AG04450 (cell line): ENCODE measurements at regions not wholly inside any gene's neighbourhood (a gene's known extent, or its start where the extent isn't known, plus 50 kb on each side); places are given as distances from the start of the nearest gene placed in this dataset.
"Not testable (repeated sequence)": the region's sequence is repeated elsewhere in the genome, so short reads cannot be mapped to it uniquely, and the experiment has no call there.

ENCODE experiments used
- CTCF ChIA-PET: fragments of 300-600, 350-600 bp; formaldehyde crosslinking; extraction: SDS; loops from one replicate; lab custom pipeline; 2022; ENCODE audit warnings: antibody characterized with exemption, inconsistent platforms; lab: Charles Lee
- POLR2A ChIA-PET: fragments of 350-600 bp; formaldehyde crosslinking; extraction: SDS; loops from one replicate; lab custom pipeline; 2021; ENCODE audit warnings: antibody characterized with exemption, inconsistent platforms; lab: Yijun Ruan, JAX
- DNase-seq: peaks from one replicate; pipeline ENCODE4 v3.0.0-alpha.2; 2011; ENCODE audit warnings: low read depth, low spot score
- H3K27ac ChIP-seq: one replicate; pipeline ENCODE4 v1.5.1; 2012; ENCODE audit warnings: low read depth, low read length, control low read depth
- H3K27me3 ChIP-seq: one replicate; pipeline ENCODE4 v1.6.0; 2012; ENCODE audit warnings: low read length; ENCODE audit not compliant: control insufficient read depth, insufficient read depth
- H3K4me3 ChIP-seq: 2 replicates; pipeline ENCODE4 v1.5.1; 2011; ENCODE audit warnings: mild to moderate bottlenecking, low read depth, low read length, control low read depth
- H3K9me3 ChIP-seq: 2 replicates; pipeline ENCODE4 v1.5.1; 2012; ENCODE audit warnings: low read length; ENCODE audit not compliant: control insufficient read depth, insufficient read depth
- TF ChIP-seq, protein P1 (sequence below): IDR thresholded peaks from 2 replicates; pipeline ENCODE4 v1.5.1; 2011; ENCODE audit warnings: low read depth, low read length, control low read depth, inconsistent platforms

DNA sequence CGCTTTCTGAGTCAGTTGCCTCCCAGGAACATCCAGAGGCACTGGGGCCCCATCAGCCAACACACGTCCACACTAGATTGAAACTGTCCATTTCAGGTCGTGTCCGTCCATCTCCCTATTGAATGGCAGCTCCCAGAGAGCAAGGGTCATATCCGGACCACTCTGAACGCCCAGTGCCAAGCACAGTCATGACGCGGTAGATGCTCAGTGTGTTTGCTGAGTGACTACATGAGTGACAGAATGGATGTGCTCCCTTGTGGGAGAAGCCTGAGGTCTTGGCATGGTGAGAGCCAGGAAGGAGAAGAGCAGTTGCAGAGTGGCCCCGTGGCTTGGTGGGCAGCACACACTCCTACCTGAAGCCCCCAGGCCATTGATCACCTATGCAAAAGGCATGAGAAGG lies 92.5 kb upstream of the CUX1 start:
- CTCF ChIA-PET = no interaction called here
- no peak overlapping the region for H3K27ac ChIP-seq
- H3K9me3 ChIP-seq = peaks cover 9% of the 10 kb centered on the region
- POLR2A ChIA-PET = no interaction called here
- peaks cover 10% of the 10 kb centered on the region for H3K27me3 ChIP-seq
- TF ChIP-seq, protein P1, sequence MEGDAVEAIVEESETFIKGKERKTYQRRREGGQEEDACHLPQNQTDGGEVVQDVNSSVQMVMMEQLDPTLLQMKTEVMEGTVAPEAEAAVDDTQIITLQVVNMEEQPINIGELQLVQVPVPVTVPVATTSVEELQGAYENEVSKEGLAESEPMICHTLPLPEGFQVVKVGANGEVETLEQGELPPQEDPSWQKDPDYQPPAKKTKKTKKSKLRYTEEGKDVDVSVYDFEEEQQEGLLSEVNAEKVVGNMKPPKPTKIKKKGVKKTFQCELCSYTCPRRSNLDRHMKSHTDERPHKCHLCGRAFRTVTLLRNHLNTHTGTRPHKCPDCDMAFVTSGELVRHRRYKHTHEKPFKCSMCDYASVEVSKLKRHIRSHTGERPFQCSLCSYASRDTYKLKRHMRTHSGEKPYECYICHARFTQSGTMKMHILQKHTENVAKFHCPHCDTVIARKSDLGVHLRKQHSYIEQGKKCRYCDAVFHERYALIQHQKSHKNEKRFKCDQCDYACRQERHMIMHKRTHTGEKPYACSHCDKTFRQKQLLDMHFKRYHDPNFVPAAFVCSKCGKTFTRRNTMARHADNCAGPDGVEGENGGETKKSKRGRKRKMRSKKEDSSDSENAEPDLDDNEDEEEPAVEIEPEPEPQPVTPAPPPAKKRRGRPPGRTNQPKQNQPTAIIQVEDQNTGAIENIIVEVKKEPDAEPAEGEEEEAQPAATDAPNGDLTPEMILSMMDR = no peak
- H3K4me3 ChIP-seq = no peak overlapping the region
- DNase-seq = no peak

DNA sequence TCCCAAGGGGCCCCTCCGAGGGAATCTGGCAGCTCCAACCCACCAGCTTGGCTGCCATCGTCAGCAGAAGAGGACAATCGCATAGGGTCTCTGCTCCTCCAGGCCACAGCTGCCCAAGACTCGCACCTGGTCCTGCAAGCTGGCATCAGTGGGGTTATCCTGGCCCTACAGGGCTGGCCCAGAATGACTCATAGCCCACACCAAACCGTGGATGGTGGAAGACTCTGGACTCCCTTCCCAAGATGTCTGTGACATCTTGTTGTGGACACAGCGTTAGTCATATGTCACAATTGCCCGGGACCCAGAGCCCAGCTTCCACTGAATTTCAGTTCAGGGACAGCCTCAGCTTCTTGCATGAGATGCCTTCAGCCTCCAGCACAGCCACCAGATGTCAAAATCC lies 91.5 kb upstream of the CUX1 start:
- Histone ChIP-seq H3K9me3 (peaks cover 9% of the 10 kb centered on the region), H3K27ac (no peak overlapping the region), H3K4me3 (no peak overlapping the region), H3K27me3 (peaks cover 10% of the 10 kb centered on the region)
- DNase-seq = no peak
- POLR2A ChIA-PET = no interaction called here
- CTCF ChIA-PET = no interaction called here
- TF ChIP-seq, protein P1 = no peak

DNA sequence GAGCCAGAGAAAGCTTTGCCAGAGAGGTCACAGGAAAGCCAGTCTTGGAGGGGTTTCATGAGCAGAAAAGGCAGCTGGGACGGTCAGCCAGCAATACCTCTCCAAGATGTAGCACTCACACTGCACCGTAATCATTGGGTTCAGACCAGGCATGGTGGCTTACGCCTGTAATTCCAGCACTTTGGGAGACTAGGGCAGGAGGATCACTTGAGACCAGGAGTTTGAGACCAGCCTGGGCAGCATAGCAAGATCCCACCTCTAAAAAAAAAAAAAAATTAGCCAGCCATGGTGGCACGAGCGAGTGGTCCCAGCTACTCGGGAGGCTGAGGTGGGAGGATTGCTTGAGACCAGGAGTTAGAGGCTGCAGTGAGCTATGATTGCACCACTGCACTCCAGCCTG lies 90.2 kb upstream of the CUX1 start:
- ChIA-PET CTCF (no interaction called here), POLR2A (no interaction called here)
- H3K9me3 ChIP-seq = peaks cover 9% of the 10 kb centered on the region
- TF ChIP-seq, protein P1 = no peak
- DNase-seq = no peak
- no peak overlapping the region for H3K27ac ChIP-seq
- no peak overlapping the region for H3K4me3 ChIP-seq
- H3K27me3 ChIP-seq = peaks cover 13% of the 10 kb centered on the region

DNA sequence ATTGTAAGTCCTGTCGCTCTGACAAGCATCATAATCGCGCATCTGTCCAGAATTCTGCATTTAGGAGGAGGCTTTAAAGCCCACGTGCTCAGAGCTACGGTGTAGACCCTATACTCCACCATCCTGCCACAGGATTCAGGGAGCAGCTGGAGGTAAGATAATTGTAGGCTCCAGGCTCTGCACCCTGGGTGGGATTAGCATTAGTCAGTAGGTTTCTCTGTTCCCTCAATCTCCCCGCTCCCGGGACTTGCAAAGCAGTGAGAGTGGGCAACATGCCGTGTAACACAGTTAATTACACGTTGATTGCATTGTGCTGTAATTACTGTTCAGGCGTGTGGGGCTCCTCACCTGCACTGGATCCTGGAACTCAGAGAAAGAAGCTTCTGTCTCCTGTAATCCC lies 89.3 kb upstream of the CUX1 start:
- H3K4me3 ChIP-seq = no peak overlapping the region
- POLR2A ChIA-PET = no interaction called here
- H3K27me3 ChIP-seq = peaks cover 4% of the 10 kb centered on the region
- H3K9me3 ChIP-seq = peaks cover 8% of the 10 kb centered on the region
- CTCF ChIA-PET = no interaction called here
- H3K27ac ChIP-seq = no peak overlapping the region
- TF ChIP-seq, protein P1 = no peak
- no peak for DNase-seq

DNA sequence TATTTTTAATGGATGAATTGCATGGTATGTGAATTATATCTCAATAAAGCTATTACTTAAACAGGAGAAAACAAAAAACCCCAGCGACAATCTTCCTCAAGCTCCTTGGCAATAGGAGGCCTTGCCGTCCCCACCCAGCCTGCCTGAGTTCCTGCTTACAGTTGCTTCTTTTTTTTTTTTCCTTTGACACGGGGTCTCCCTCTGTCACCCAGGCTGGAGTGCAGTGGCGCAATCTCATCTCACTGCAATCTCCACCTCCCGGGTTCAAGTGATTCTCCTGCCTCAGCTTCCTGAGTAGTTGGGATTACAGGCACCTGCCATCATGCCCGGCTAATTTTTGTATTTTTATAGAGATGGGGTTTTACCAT lies 88.6 kb upstream of the CUX1 start:
- peak overlapping the region; percentile 11 for H3K27ac ChIP-seq
- H3K9me3 ChIP-seq, H3K27me3 ChIP-seq, CTCF ChIA-PET, DNase-seq, H3K4me3 ChIP-seq: not testable (repeated sequence)
- POLR2A ChIA-PET = interaction anchor here (0.5 kb wide), 1 partner anchor 13 kb away, joined by 5 read pairs; no protein-coding TSS in a partner anchor
